ENCODE measurements at regions not wholly inside any gene's neighbourhood (a gene's known extent, or its start where the extent isn't known, plus 50 kb on each side); places are given as distances from the start of the nearest gene placed in this dataset.

- Histone ChIP-seq H3K27ac (no peak overlapping the region), H3K9me3 (no peaks in the 10 kb centered on the region), H3K27me3 (no peaks in the 10 kb centered on the region), H3K4me3 (no peak overlapping the region), H3K4me1 (no peaks in the 10 kb centered on the region), H3K36me3 (no peaks in the 10 kb centered on the region)
- ATAC-seq (ENCODE audit: low FRiP score in 2 of 2) (peak; percentile 26 to 71), DNase-seq (peak in 1 of 2 donors; percentile 30)
- TF ChIP-seq POLR2A (IDR thresholded peaks at IDR 0.05) = no peak
- TF ChIP-seq EP300 (IDR thresholded peaks at IDR 0.05) = no peak
- TF ChIP-seq CTCF (IDR thresholded peaks at IDR 0.05) = peak in 4 of 6 experiments; percentile 22 to 48 (median 38)
- WGBS, 2 donors = 49 to 56% methylated on average over 15 of the region's 15 CpGs
Measured at GRCh38 chr1:238252033-238252802, 361.5 kb upstream of the ZP4 start.

GRCh38 chr1:238248356-238248755 lies 357.6 kb upstream of the ZP4 start:
- no peak overlapping the region for H3K27ac ChIP-seq
- no peaks in the 10 kb centered on the region for H3K9me3 ChIP-seq
- no peaks in the 10 kb centered on the region for H3K4me1 ChIP-seq
- TF ChIP-seq POLR2A (IDR thresholded peaks at IDR 0.05) (no peak), EP300 (IDR thresholded peaks at IDR 0.05) (no peak), POLR2AphosphoS5 (IDR thresholded peaks at IDR 0.05) (no peak), CTCF (IDR thresholded peaks at IDR 0.05) (no peak)
- WGBS, 2 donors = 54 to 59% methylated on average over 3 of the region's 3 CpGs
- DNase-seq (no peak), ATAC-seq (ENCODE audit: low FRiP score in 2 of 2) (no peak)
- H3K36me3 ChIP-seq = no peaks in the 10 kb centered on the region
- H3K4me3 ChIP-seq = no peak overlapping the region
- no peaks in the 10 kb centered on the region for H3K27me3 ChIP-seq

- DNase-seq = no peak
- WGBS, 2 donors = 53 to 55% methylated on average over 1 of the region's 1 CpG
- TF ChIP-seq POLR2AphosphoS5 (IDR thresholded peaks at IDR 0.05) (no peak), EP300 (IDR thresholded peaks at IDR 0.05) (no peak), CTCF (IDR thresholded peaks at IDR 0.05) (no peak), POLR2A (IDR thresholded peaks at IDR 0.05) (no peak)
- no peak for ATAC-seq (ENCODE audit: low FRiP score in 2 of 2)
- Histone ChIP-seq H3K4me1 (no peaks in the 10 kb centered on the region), H3K27ac (no peak overlapping the region), H3K4me3 (no peak overlapping the region), H3K9me3 (no peaks in the 10 kb centered on the region), H3K27me3 (no peaks in the 10 kb centered on the region), H3K36me3 (no peaks in the 10 kb centered on the region)
Measured at GRCh38 chr1:238242181-238242580, 351.5 kb upstream of the ZP4 start.

GRCh38 chr1:238241607-238242006 lies 350.9 kb upstream of the ZP4 start:
- WGBS, 2 donors = 86 to 92% methylated on average over 3 of the region's 3 CpGs
- TF ChIP-seq EP300 (IDR thresholded peaks at IDR 0.05) = no peak
- TF ChIP-seq POLR2A (IDR thresholded peaks at IDR 0.05) = no peak
- no peak for TF ChIP-seq POLR2AphosphoS5 (IDR thresholded peaks at IDR 0.05)
- TF ChIP-seq CTCF (IDR thresholded peaks at IDR 0.05) = no peak

GRCh38 chr1:238239343-238239742 lies 348.6 kb upstream of the ZP4 start:
- ATAC-seq (ENCODE audit: low FRiP score in 2 of 2) (no peak), DNase-seq (no peak)
- no peak overlapping the region for H3K4me3 ChIP-seq
- no peak overlapping the region for H3K27ac ChIP-seq
- WGBS, 2 donors = 68 to 88% methylated on average over 4 to 5 of the region's 5 CpGs
- H3K36me3 ChIP-seq = no peaks in the 10 kb centered on the region
- TF ChIP-seq POLR2AphosphoS5 (IDR thresholded peaks at IDR 0.05) = no peak
- no peaks in the 10 kb centered on the region for H3K4me1 ChIP-seq
- H3K9me3 ChIP-seq = no peaks in the 10 kb centered on the region
- H3K27me3 ChIP-seq = no peaks in the 10 kb centered on the region

More at GRCh38 chr1:238241607-238242006, 350.9 kb upstream of the ZP4 start:
- DNase-seq = no peak
- no peak overlapping the region for H3K4me3 ChIP-seq
- no peaks in the 10 kb centered on the region for H3K27me3 ChIP-seq
- no peaks in the 10 kb centered on the region for H3K9me3 ChIP-seq
- no peaks in the 10 kb centered on the region for H3K36me3 ChIP-seq
- no peak for ATAC-seq (ENCODE audit: low FRiP score in 2 of 2)
- no peaks in the 10 kb centered on the region for H3K4me1 ChIP-seq
- no peak overlapping the region for H3K27ac ChIP-seq

All from upper lobe of left lung (tissue), 6 donors.